ENCODE measurements at regions not wholly inside any gene's neighbourhood (a gene's known extent, or its start where the extent isn't known, plus 50 kb on each side); places are given as distances from the start of the nearest gene placed in this dataset.

DNA sequence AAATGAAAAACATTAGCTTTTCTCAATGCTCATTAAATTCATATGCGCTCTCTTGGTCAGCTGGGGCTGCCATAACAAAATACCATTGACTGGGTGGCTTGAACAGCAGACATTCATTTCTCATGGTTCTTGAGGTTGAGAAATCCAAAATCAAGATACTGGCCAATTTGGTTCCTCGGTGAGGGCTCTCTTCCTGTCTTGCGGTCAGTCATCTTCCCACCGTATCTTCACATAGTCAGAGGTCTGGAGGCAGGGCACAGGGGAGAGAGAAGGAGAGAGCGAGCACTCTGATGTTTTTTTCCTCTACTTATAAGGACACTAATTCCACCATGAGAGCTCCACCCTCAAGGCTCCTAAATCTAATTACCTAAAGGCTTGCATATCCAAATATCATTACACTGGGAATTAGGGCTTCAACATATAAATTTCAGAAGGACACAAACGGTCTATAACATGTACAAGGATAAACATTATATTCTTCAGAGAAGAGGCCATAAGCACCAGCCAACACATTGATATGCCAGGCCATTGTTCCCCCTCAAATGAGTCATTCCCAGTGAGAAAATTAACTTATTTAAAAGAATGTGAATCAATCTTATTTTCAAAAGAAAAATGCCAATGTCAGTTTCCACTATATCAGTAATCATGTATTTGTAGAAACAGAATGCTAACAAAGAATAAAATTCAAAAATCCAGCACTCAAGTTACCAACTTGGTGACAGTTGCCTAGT is 152.2 kb downstream of the BTG1 start:
- WGBS, result 94% methylated on average over 6 of the region's 6 CpGs
- no peaks in the 10 kb centered on the region for H3K36me3 ChIP-seq (ENCODE audit: insufficient read depth)
- no peak for DNase-seq (ENCODE audit: extremely low spot score)
- H3K4me1 ChIP-seq (ENCODE audit: insufficient read depth), result no peaks in the 10 kb centered on the region
- H3K4me3 ChIP-seq (ENCODE audit: low read depth, low read length), result no peak overlapping the region
- H3K27ac ChIP-seq (ENCODE audit: low read depth), result no peak overlapping the region

DNA sequence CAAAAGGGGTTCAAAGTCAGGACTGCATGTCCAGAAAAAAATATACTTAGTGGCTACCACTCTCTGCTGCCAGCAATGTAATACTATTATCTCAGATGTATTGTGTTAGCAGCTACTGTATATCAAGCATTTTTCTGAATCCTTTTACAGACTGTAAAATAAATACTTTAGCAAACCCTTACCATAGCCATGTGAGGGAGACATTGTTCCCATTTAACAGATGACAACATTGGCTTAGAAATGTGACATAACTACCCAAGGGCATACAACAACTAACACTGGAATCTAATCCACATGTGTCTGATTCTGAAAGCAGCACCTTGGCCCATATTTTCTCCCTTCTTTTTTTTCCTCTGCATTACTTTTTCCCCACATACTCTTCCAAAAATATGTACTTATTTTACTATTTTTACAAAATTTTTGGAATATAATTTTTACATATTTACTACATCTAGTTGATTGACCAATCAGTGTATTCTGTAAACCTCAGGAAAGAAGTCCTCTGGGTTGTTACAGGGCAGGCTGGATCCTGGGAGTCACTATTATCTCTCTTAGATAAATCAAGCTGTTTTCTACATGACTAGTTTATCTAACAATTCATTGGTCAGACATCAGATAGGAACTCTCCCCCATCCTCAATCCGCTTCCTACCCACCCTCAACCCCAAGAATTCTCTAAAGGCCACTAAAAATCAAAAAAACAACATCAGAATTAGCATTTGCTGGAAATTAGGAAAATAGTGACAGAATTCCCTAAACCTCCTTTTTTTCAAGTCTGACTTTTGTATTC is 154.1 kb downstream of the BTG1 start:
- DNase-seq (ENCODE audit: extremely low spot score), result no peak
- no peaks in the 10 kb centered on the region for H3K36me3 ChIP-seq (ENCODE audit: insufficient read depth)
- WGBS, result 0% methylated on average over 1 of the region's 1 CpG
- no peak overlapping the region for H3K27ac ChIP-seq (ENCODE audit: low read depth)
- H3K4me1 ChIP-seq (ENCODE audit: insufficient read depth), result no peaks in the 10 kb centered on the region
- H3K4me3 ChIP-seq (ENCODE audit: low read depth, low read length), result no peak overlapping the region

DNA sequence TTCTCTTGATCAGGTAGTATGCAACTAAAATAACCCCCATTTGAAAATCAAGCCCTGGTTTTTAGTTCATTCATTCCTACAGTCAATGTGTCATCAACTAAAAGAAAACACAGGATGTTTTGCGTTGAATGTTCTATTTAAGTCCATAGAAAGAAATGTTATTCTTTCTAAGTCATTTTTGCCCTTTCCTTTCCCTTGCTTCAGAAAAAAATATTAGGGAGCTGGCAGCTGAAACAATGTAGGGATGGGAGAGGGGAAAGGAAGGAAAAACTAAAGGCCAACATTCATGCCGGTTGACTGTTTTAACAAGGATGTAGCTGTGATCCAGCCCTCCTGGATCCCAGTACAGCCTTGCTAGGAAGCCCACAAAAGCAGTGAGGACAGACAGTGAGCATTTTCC is 155.1 kb downstream of the BTG1 start:
- H3K4me3 ChIP-seq (ENCODE audit: low read depth, low read length), result no peak overlapping the region
- no peak for DNase-seq (ENCODE audit: extremely low spot score)
- H3K36me3 ChIP-seq (ENCODE audit: insufficient read depth), result no peaks in the 10 kb centered on the region
- H3K4me1 ChIP-seq (ENCODE audit: insufficient read depth), result no peaks in the 10 kb centered on the region
- 48% methylated on average over 2 of the region's 2 CpGs for WGBS
- H3K27ac ChIP-seq (ENCODE audit: low read depth), result no peak overlapping the region

DNA sequence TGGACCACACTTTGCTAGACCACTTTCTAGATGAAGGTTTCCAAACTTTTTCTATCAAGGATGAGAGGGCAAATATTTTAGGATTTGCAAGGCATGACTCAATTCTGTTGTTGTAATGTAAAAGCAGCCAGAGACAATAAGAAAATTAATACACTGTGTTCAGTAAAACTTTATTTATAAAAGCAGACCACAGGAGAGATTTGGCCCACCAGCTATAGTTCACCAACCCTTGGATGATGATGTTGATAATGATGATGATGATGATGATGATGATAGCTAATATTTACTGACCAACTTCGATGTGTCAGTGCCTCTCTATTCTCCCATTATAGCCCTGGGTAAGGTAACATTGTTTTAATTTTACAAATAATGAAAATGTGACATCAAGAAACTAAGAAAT is 156.5 kb downstream of the BTG1 start:
- WGBS, result 92% methylated on average over 1 of the region's 1 CpG
- no peak for DNase-seq (ENCODE audit: extremely low spot score)
- Histone ChIP-seq H3K4me3 (ENCODE audit: low read depth, low read length) (no peak overlapping the region), H3K36me3 (ENCODE audit: insufficient read depth) (no peaks in the 10 kb centered on the region), H3K27ac (ENCODE audit: low read depth) (no peak overlapping the region), H3K4me1 (ENCODE audit: insufficient read depth) (no peaks in the 10 kb centered on the region)

DNA sequence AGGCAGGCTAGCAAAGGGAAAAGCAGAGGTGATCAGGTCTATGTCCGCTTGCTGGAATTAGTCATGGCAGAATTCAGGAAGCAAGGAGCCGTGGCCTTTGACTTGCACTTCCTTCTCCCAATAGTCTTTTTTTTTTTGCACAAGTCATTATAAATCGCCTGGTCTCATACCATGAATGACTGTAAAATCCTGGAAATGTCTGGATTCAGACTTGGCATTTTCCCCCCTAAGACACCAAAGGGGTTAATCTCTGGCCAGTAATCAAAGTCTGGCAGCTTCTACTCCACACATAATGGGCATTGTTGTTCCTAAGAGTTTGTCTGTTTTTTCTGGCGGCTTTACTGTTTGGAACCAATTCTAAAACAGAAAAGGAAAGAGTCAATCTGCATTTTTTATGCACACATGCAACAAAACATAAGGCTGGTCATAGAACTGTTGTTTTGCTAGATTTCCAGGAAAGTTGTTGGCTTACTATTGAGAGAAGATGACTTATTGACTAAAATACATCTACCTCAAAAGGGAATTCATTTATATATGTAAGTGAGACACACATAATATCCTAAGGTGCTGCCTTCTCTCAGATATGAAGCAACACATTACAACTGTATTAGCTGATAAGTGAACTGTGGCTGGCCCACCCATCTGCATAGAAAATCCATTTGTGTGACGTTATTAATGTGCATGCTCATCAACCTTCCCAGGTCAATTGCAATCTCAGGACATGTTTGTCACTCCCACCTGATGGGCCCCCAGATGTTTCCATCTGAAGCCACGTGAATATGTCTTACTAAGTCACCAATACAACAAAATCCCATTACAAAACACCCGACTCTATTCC is 157.3 kb downstream of the BTG1 start:
- DNase-seq (ENCODE audit: extremely low spot score), result no peak
- H3K4me3 ChIP-seq (ENCODE audit: low read depth, low read length), result no peak overlapping the region
- no peaks in the 10 kb centered on the region for H3K4me1 ChIP-seq (ENCODE audit: insufficient read depth)
- WGBS, result 84% methylated on average over 7 of the region's 7 CpGs
- no peaks in the 10 kb centered on the region for H3K36me3 ChIP-seq (ENCODE audit: insufficient read depth)
- H3K27ac ChIP-seq (ENCODE audit: low read depth), result no peak overlapping the region

DNA sequence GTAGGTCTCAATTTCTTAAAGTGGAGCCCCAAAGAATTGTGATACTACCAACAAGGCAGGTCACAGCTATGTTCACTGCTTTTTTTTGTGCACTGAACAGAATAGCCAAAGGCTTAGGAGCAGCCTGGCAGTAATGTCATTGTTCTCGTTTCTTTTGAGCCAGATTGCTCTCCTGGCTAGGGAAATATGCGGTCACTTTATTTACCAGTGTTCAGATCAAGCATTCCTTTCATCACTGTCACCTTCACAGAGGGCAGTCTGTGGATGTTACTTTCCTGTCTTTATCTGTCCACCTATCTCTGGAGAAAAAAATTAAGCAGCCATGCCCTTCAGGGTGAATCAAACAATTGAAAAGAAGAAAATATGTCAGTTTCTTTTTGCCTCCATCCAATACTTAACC is 159.6 kb downstream of the BTG1 start:
- no peak for DNase-seq (ENCODE audit: extremely low spot score)
- Histone ChIP-seq H3K4me1 (ENCODE audit: insufficient read depth) (no peaks in the 10 kb centered on the region), H3K4me3 (ENCODE audit: low read depth, low read length) (no peak overlapping the region), H3K36me3 (ENCODE audit: insufficient read depth) (no peaks in the 10 kb centered on the region), H3K27ac (ENCODE audit: low read depth) (no peak overlapping the region)
- WGBS, result 64% methylated on average over 2 of the region's 2 CpGs

DNA sequence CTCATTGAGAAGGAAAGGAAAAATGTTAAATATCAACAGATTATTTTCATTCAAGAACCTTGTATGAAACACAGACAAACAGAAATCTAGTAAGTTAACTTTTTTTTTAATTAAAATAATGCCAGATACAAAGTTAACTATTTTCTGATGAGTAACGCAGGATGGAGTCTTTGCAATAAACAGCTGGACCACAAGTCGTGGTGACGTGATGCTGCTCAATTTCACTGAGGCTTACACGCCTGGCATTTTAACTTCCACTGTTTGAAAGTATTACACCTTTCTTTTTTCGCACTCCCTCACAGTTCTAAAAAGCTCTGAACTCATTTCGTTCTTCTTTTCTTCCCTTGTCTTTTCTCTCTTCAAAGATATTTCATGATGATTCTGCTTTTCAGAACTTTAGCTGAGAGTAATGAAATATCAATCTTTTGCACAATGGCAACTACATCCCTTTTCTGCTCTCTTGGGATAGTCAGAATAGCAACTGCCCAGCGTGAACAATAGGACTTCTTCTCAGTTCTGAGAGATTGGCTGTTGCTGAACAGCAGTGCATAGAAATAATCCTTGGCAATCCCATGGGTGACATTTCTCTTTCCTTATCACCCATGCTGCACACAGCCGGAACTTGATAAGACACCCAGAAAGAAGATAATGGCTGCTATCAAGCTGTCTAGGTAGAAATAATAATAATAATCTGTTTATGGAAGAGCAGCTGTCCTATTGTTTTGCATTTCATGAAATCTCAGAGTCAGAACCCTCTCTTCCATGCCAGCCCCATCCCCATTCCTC is 160.5 kb downstream of the BTG1 start:
- 41% methylated on average over 8 of the region's 8 CpGs for WGBS
- H3K4me3 ChIP-seq (ENCODE audit: low read depth, low read length), result no peak overlapping the region
- no peaks in the 10 kb centered on the region for H3K4me1 ChIP-seq (ENCODE audit: insufficient read depth)
- no peaks in the 10 kb centered on the region for H3K36me3 ChIP-seq (ENCODE audit: insufficient read depth)
- H3K27ac ChIP-seq (ENCODE audit: low read depth), result no peak overlapping the region
- no peak for DNase-seq (ENCODE audit: extremely low spot score)

DNA sequence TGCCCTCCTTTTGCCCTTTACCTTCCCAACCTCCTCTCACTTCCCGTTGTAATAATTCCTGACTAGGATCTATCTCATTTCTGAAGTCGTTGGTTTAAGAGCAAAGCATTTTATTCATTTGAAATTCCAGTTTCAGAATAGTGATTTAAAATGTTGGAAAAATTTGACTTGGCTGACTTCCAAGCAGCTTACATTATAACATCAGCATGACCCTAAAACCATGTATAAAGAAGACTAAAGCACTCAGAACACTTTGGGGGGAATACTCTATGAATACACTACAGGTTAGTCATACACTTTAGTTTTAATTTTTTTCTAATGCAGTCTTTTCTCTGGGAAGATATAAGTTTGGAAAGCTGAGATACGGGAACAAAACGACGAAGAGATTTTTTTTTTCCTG is 161.1 kb downstream of the BTG1 start:
- WGBS, result 27% methylated on average over 5 of the region's 5 CpGs
- no peak for DNase-seq (ENCODE audit: extremely low spot score)
- H3K36me3 ChIP-seq (ENCODE audit: insufficient read depth), result no peaks in the 10 kb centered on the region
- no peak overlapping the region for H3K4me3 ChIP-seq (ENCODE audit: low read depth, low read length)
- H3K4me1 ChIP-seq (ENCODE audit: insufficient read depth), result no peaks in the 10 kb centered on the region
- no peak overlapping the region for H3K27ac ChIP-seq (ENCODE audit: low read depth)

DNA sequence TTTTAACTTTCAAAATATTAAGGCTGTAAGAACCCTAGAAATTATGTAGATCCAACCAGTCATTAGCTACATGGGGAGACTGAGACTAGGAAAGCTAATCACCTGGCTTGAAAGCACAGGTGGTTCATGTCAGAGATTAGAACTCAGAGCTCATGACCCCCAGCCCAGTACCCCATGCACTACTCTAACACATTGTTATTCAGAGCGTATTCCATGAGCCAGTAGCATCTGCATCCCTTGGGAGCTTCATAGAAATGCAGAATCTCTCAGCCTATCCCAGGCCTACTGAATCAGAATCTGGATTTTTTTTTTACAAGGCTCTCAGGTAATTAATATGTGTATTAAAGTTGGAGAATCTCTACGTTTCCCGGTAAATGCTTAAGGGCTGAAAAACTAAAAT is 161.7 kb downstream of the BTG1 start:
- WGBS, result 86% methylated on average over 3 of the region's 3 CpGs
- Histone ChIP-seq H3K27ac (ENCODE audit: low read depth) (no peak overlapping the region), H3K4me1 (ENCODE audit: insufficient read depth) (no peaks in the 10 kb centered on the region), H3K36me3 (ENCODE audit: insufficient read depth) (no peaks in the 10 kb centered on the region), H3K4me3 (ENCODE audit: low read depth, low read length) (no peak overlapping the region)
- DNase-seq (ENCODE audit: extremely low spot score), result no peak

DNA sequence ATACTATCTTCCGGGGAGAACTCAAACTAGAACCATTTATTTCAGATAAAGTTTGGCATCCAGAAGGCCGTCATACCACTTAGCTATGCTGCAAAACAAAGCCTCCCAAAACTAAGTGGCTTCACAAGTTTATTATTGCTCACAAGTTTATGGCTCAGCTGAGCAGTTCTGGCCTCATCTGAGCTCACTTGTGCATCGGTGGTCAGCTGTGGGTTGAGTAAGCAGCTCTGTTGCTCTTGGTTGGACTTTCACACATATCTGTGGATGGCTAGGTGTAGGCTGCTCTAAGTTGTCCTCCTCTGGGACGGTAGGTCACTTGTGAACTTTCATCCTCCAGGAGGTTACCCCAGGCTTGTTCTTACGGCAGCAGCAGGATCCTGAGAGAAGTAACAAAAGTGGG is 162.7 kb downstream of the BTG1 start:
- Histone ChIP-seq H3K36me3 (ENCODE audit: insufficient read depth) (no peaks in the 10 kb centered on the region), H3K4me1 (ENCODE audit: insufficient read depth) (no peaks in the 10 kb centered on the region), H3K27ac (ENCODE audit: low read depth) (no peak overlapping the region), H3K4me3 (ENCODE audit: low read depth, low read length) (no peak overlapping the region)
- DNase-seq (ENCODE audit: extremely low spot score), result no peak
- WGBS, result 59% methylated on average over 5 of the region's 5 CpGs

DNA sequence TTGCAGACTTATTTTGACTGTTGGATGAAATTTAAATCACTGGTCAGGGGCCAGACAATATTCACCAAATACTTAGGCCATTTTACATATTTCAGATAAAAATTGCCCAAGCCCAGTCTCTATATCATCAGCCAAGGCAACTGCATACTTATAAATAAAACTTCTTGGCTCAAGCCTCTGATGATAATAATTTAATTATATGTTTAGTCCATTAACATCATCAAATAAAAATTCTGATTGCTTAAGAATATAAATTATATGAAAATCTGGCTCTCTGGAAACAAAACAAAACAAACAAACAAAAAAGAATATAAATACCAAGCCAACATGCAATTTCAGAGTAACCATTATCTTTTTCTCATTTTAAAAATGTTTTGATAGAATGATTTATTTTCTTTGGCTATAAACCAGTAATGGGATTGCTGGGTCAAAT is 165.2 kb downstream of the BTG1 start:
- DNase-seq (ENCODE audit: extremely low spot score), result no peak
- H3K4me3 ChIP-seq (ENCODE audit: low read depth, low read length), result no peak overlapping the region
- H3K4me1 ChIP-seq (ENCODE audit: insufficient read depth), result no peaks in the 10 kb centered on the region
- H3K36me3 ChIP-seq (ENCODE audit: insufficient read depth), result no peaks in the 10 kb centered on the region
- no peak overlapping the region for H3K27ac ChIP-seq (ENCODE audit: low read depth)

DNA sequence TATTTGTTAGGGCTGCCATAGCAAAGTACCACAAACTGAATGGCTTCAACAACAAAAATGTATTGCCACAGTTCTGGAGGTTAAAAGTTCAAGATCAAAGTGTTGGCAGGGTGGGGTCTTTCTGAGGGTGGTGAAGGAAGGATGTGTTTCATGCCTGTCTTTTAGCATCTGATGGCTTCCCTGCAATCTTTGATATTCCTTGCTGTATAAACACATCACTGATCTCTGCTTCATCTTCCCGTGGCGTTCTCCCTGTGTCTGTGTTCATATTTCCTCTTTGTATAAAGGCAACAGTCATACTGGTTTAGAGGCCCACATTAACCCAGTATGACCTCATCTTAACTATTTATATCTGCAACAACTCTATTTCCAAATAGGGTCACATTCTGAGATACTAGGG is 167.5 kb downstream of the BTG1 start:
- H3K4me1 ChIP-seq (ENCODE audit: insufficient read depth), result no peaks in the 10 kb centered on the region
- no peak for DNase-seq (ENCODE audit: extremely low spot score)
- H3K27ac ChIP-seq (ENCODE audit: low read depth), result no peak overlapping the region
- WGBS, result 19% methylated on average over 2 of the region's 2 CpGs
- H3K4me3 ChIP-seq (ENCODE audit: low read depth, low read length), result no peak overlapping the region
- no peaks in the 10 kb centered on the region for H3K36me3 ChIP-seq (ENCODE audit: insufficient read depth)

DNA sequence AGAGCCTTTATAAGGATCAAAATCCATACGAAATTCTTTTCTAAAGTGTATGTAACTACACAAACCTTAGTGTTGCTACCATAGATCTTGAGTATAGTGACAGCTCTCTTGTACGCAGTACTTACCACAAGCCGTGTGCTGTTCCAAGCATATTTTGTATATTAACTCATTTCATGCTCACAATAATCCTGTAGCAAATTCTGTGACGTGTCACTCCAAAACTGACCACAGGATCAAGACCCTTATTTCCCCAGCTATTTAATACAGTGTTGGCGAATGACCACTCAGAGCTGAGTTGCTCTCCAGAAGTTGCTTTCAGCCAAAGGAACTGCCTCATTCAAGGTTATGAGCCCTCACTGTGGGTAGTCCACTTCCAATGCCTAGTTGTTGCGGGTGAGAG is 169.8 kb downstream of the BTG1 start:
- DNase-seq (ENCODE audit: extremely low spot score), result no peak
- 98% methylated on average over 6 of the region's 6 CpGs for WGBS
- no peak overlapping the region for H3K27ac ChIP-seq (ENCODE audit: low read depth)
- H3K4me1 ChIP-seq (ENCODE audit: insufficient read depth), result no peaks in the 10 kb centered on the region
- H3K36me3 ChIP-seq (ENCODE audit: insufficient read depth), result no peaks in the 10 kb centered on the region
- H3K4me3 ChIP-seq (ENCODE audit: low read depth, low read length), result no peak overlapping the region
